Pancreas (tissue), 10 donors: ENCODE measurements at regions not wholly inside any gene's neighbourhood (a gene's known extent, or its start where the extent isn't known, plus 50 kb on each side); places are given as distances from the start of the nearest gene placed in this dataset.

Source experiments
- ATAC-seq, 4 donors: fragments of 200-7000 bp; cut with Tn5 transposase; one replicate each; pipeline versions ENCODE4 v1.8.0 to v1.9.1; 2020; ENCODE audit warnings: mild to moderate bottlenecking in 4 of 4, moderate library complexity in 4 of 4
- DNase-seq, 6 donors: peaks; one replicate each; pipeline ENCODE4 v3.0.0-alpha.2; 2020
- FAIRE-seq: peaks from 2 replicates; lab custom pipeline; 2012; peaks lifted over from hg19 to GRCh38; lab: Jason Lieb, UNC
- H3K27ac ChIP-seq, 4 donors: fragments of 200-600 bp; sonication (generic); 1 replicate in 3 of 4; 2 replicates in 1 of 4; pipeline versions ENCODE4 v1.5.0 to v1.8.0; 2020
- H3K27me3 ChIP-seq, 4 donors: fragments of 200-600 bp; one replicate each; pipeline ENCODE4 v1.8.0; 2021
- H3K36me3 ChIP-seq, 3 donors: fragments of 200-600 bp; sonication (generic) in 1 of 3; one replicate each; pipeline versions ENCODE4 v1.5.0 to v1.8.0; 2020 to 2021
- H3K4me1 ChIP-seq, 3 donors: fragments of 200-600 bp; one replicate each; pipeline ENCODE4 v1.8.0; 2021
- H3K4me3 ChIP-seq, 4 donors: fragments of 200-600 bp; sonication (generic) in 2 of 4; one replicate each; pipeline versions ENCODE4 v1.5.0 to v1.8.0; 2020 to 2021
- H3K9me3 ChIP-seq, 4 donors: fragments of 200-600 bp; one replicate each; pipeline ENCODE4 v1.8.0; 2021
- CTCF ChIP-seq, 4 donors: fragments of 200-600 bp; sonication (generic) in 3 of 4; IDR thresholded peaks; one replicate each; pipeline versions ENCODE4 v1.5.0 to v1.8.0; 2021; ENCODE audit warnings: antibody characterized with exemption in 4 of 4
- WGBS, 2 donors: extraction: QIAGEN DNeasy Blood & Tissue Kit; methylation state at CpG; one replicate each; pipeline ENCODE4 v1.1.7; 2013; 5-methylcytosine and 5-hydroxymethylcytosine counted together
- intact Hi-C, 3 donors: fragments of 100-400 bp; cut with DNase I; formaldehyde crosslinking; loops; one replicate each; pipeline versions ENCODE4 v1.11.1 to v1.14.2; 2022
- donor health status: healthy with polysubstance abuse.
- donor health status: DM: no; HTN: no; CAD: no; lungs with moderate emphysema.
- donor health status: DM: no; HTN: no; CAD: no.
- donor health status: control.
- donor health status: control.
- donor health status: Bipolar disorder and iron deficiency.
- donor health status: DM: yes; HTN: yes; CAD: no.
- donor health status: DM: no; HTN: no; CAD: no.
- donor health status: DM: no; HTN: no; CAD: no.
- donor health status: DM: yes; HTN: yes; CAD: no.

- no peak overlapping the region for H3K4me3 ChIP-seq
- ATAC-seq (no peak), FAIRE-seq (no peak), DNase-seq (no peak)
- no peak for TF ChIP-seq CTCF (IDR thresholded peaks at IDR 0.05)
- intact Hi-C loops = no loop called here
- WGBS, 2 donors = 67 to 76% methylated on average over 5 of the region's 5 CpGs
- no peak overlapping the region for H3K27ac ChIP-seq
- no peaks in the 10 kb centered on the region for H3K36me3 ChIP-seq
- H3K4me1 ChIP-seq = peaks cover 0 to 9% (median 0%) of the 10 kb centered on the region in 3 donors
- H3K27me3 ChIP-seq = no peaks in the 10 kb centered on the region
- no peaks in the 10 kb centered on the region for H3K9me3 ChIP-seq
Measured at GRCh38 chr12:16437281-16437816, 89.9 kb downstream of the MGST1 start.

- no peak for TF ChIP-seq CTCF (IDR thresholded peaks at IDR 0.05)
- Histone ChIP-seq H3K9me3 (no peaks in the 10 kb centered on the region), H3K27ac (no peak overlapping the region), H3K4me1 (peaks cover 0 to 9% (median 0%) of the 10 kb centered on the region in 3 donors), H3K27me3 (no peaks in the 10 kb centered on the region), H3K4me3 (no peak overlapping the region), H3K36me3 (no peaks in the 10 kb centered on the region)
- intact Hi-C loops = no loop called here
- no peak for ATAC-seq
- WGBS, 2 donors = 94 to 96% methylated on average over 2 of the region's 2 CpGs
- DNase-seq = no peak
- no peak for FAIRE-seq
Measured at GRCh38 chr12:16437926-16438325, 90.5 kb downstream of the MGST1 start.

- H3K27ac ChIP-seq = no peak overlapping the region
- H3K9me3 ChIP-seq = no peaks in the 10 kb centered on the region
- no peaks in the 10 kb centered on the region for H3K36me3 ChIP-seq
- 71 to 74% methylated on average over 2 of the region's 2 CpGs for WGBS, 2 donors
- intact Hi-C loops = no loop called here
- DNase-seq (no peak), ATAC-seq (no peak), FAIRE-seq (no peak)
- H3K27me3 ChIP-seq = no peaks in the 10 kb centered on the region
- TF ChIP-seq CTCF (IDR thresholded peaks at IDR 0.05) = no peak
- H3K4me1 ChIP-seq = no peaks in the 10 kb centered on the region
- no peak overlapping the region for H3K4me3 ChIP-seq
Measured at GRCh38 chr12:16449459-16449858, 102.0 kb downstream of the MGST1 start.

GRCh38 chr12:16453319-16453718 lies 105.9 kb downstream of the MGST1 start:
- WGBS, 2 donors = 56 to 60% methylated on average over 3 of the region's 3 CpGs

More at GRCh38 chr12:16453319-16453718, 105.9 kb downstream of the MGST1 start:
- no peak overlapping the region for H3K4me3 ChIP-seq
- no peak overlapping the region for H3K27ac ChIP-seq
- no peaks in the 10 kb centered on the region for H3K27me3 ChIP-seq
- DNase-seq = no peak
- no peak for TF ChIP-seq CTCF (IDR thresholded peaks at IDR 0.05)
- no peaks in the 10 kb centered on the region for H3K36me3 ChIP-seq
- peak; percentile 20 for FAIRE-seq
- intact Hi-C loops = no loop called here
- no peak for ATAC-seq
- no peaks in the 10 kb centered on the region for H3K9me3 ChIP-seq
- no peaks in the 10 kb centered on the region for H3K4me1 ChIP-seq
